GM10266 (cell line): ENCODE measurements at regions not wholly inside any gene's neighbourhood (a gene's known extent, or its start where the extent isn't known, plus 50 kb on each side); places are given as distances from the start of the nearest gene placed in this dataset.

Experiments
- DNase-seq: peaks from one replicate; pipeline ENCODE4 v3.0.0; 2012; ENCODE audit errors: extremely low spot score
- CTCF ChIP-seq: IDR thresholded peaks from 2 replicates; pipeline ENCODE4 v1.5.1; 2012; ENCODE audit warnings: mild to moderate bottlenecking, low read depth; ENCODE audit not compliant: control insufficient read depth, insufficient read depth; ENCODE audit errors: missing control alignments

- no peak for DNase-seq
- TF ChIP-seq CTCF = no peak
Observed at GRCh38 chr3:144660186-144660585, 688.6 kb downstream of the DIPK2A start.

- DNase-seq = no peak
- no peak for TF ChIP-seq CTCF
Observed at GRCh38 chr3:144662729-144663128, 691.1 kb downstream of the DIPK2A start.

- no peak for DNase-seq
- TF ChIP-seq CTCF = no peak
Observed at GRCh38 chr3:144663456-144664436, 692.1 kb downstream of the DIPK2A start.

- no peak for DNase-seq
- TF ChIP-seq CTCF = no peak
Observed at GRCh38 chr3:144665567-144666053, 694.0 kb downstream of the DIPK2A start.

- no peak for TF ChIP-seq CTCF
- no peak for DNase-seq
Observed at GRCh38 chr3:144670571-144670970, 698.9 kb downstream of the DIPK2A start.

GRCh38 chr3:144677103-144677502 lies 705.5 kb downstream of the DIPK2A start:
- TF ChIP-seq CTCF = no peak
- no peak for DNase-seq

- no peak for DNase-seq
- TF ChIP-seq CTCF = no peak
Observed at GRCh38 chr3:144683065-144683464, 711.4 kb downstream of the DIPK2A start.
